ENCODE measurements at regions not wholly inside any gene's neighbourhood (a gene's known extent, or its start where the extent isn't known, plus 50 kb on each side); places are given as distances from the start of the nearest gene placed in this dataset.

- no peak for TF ChIP-seq CTCF (IDR thresholded peaks at IDR 0.05; ENCODE audit: insufficient read depth, low read depth, low read length)
- TF ChIP-seq EZH2 (IDR thresholded peaks at IDR 0.05; ENCODE audit: insufficient read depth, low read length): no peak
Measured at GRCh38 chrX:40808203-40808602, 72.9 kb upstream of the MED14 start.
